ENCODE measurements at regions not wholly inside any gene's neighbourhood (a gene's known extent, or its start where the extent isn't known, plus 50 kb on each side); places are given as distances from the start of the nearest gene placed in this dataset.

- TF ChIP-seq ZBTB33 (IDR thresholded peaks at IDR 0.05; ENCODE audit: borderline replicate concordance, low read depth) (no peak), POLR2AphosphoS5 (IDR thresholded peaks at IDR 0.05; ENCODE audit: low read depth, low read length) (no peak), CTCF (IDR thresholded peaks at IDR 0.05) (no peak), EZH2phosphoT487 (IDR thresholded peaks at IDR 0.05; ENCODE audit: borderline replicate concordance, low read depth) (no peak), MAX (IDR thresholded peaks at IDR 0.05; ENCODE audit: low read depth) (no peak), GATA2 (CRISPR knock-in tag; IDR thresholded peaks at IDR 0.05) (no peak), SIN3A (IDR thresholded peaks at IDR 0.05; ENCODE audit: borderline replicate concordance, low read depth, low read length) (no peak), NFIC (IDR thresholded peaks at IDR 0.05; ENCODE audit: borderline replicate concordance) (no peak), RCOR1 (IDR thresholded peaks at IDR 0.05; ENCODE audit: low read length) (no peak), CHD2 (IDR thresholded peaks at IDR 0.05; ENCODE audit: low read length, partially characterized antibody) (no peak), YY1 (IDR thresholded peaks at IDR 0.05; ENCODE audit: low read depth) (no peak), GABPA (IDR thresholded peaks at IDR 0.05; ENCODE audit: low read depth) (no peak), MXI1 (IDR thresholded peaks at IDR 0.05; ENCODE audit: low read depth, low read length) (no peak), TAF1 (IDR thresholded peaks at IDR 0.05; ENCODE audit: borderline replicate concordance, low read depth, low read length) (no peak)
Measured at GRCh38 chr13:29963089-29963488, 112.7 kb upstream of the UBL3 start.

Measured in SK-N-SH (cell line).